ENCODE measurements at regions not wholly inside any gene's neighbourhood (a gene's known extent, or its start where the extent isn't known, plus 50 kb on each side); places are given as distances from the start of the nearest gene placed in this dataset.

GRCh38 chr9:135204177-135204576, 116.7 kb downstream of the OLFM1 start:
- H3K36me3 Mint-ChIP-seq = no peaks in the 10 kb centered on the region
- H3K9me3 Mint-ChIP-seq = no peaks in the 10 kb centered on the region
- POLR2A ChIA-PET = no interaction called here
- no peaks in the 10 kb centered on the region for H3K4me1 Mint-ChIP-seq
- DNase-seq (no peak), ATAC-seq (ENCODE audit: low read depth) (no peak)
- no peaks in the 10 kb centered on the region for H3K27me3 Mint-ChIP-seq
- no peak overlapping the region for H3K27ac Mint-ChIP-seq
- no peak overlapping the region for H3K4me3 Mint-ChIP-seq

DNA sequence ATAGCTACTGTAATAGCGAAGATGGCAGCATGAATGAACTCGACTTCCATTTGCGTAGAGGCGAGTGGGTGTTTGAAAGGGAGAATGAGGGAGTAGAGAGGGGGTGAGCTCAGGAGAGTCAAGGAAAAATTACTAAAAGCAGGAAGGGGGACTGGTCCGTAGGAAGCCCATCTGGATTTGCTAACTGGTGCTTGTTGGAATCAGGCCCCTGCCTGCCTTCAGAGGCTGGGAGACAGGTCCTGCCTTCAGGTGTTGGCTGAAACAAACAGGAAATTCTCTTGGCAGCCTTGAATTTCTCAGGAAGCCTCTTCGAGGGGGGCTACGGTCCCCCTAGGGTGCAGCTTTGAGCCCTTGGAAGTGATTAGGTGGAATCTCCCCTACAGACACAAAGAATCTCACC, 121.7 kb downstream of the OLFM1 start:
- no peak overlapping the region for H3K4me3 Mint-ChIP-seq
- H3K27me3 Mint-ChIP-seq = no peaks in the 10 kb centered on the region
- no peaks in the 10 kb centered on the region for H3K4me1 Mint-ChIP-seq
- ATAC-seq (ENCODE audit: low read depth) (no peak), DNase-seq (no peak)
- H3K9me3 Mint-ChIP-seq = no peaks in the 10 kb centered on the region
- no peaks in the 10 kb centered on the region for H3K36me3 Mint-ChIP-seq
- POLR2A ChIA-PET = no interaction called here
- no peak overlapping the region for H3K27ac Mint-ChIP-seq

- no peaks in the 10 kb centered on the region for H3K36me3 Mint-ChIP-seq
- POLR2A ChIA-PET = no interaction called here
- no peaks in the 10 kb centered on the region for H3K27me3 Mint-ChIP-seq
- no peak for DNase-seq
- no peak for ATAC-seq (ENCODE audit: low read depth)
- no peak overlapping the region for H3K27ac Mint-ChIP-seq
- H3K4me1 Mint-ChIP-seq = no peaks in the 10 kb centered on the region
- H3K9me3 Mint-ChIP-seq = no peaks in the 10 kb centered on the region
- no peak overlapping the region for H3K4me3 Mint-ChIP-seq
Observed at GRCh38 chr9:135209852-135210251, 122.4 kb downstream of the OLFM1 start.

DNA sequence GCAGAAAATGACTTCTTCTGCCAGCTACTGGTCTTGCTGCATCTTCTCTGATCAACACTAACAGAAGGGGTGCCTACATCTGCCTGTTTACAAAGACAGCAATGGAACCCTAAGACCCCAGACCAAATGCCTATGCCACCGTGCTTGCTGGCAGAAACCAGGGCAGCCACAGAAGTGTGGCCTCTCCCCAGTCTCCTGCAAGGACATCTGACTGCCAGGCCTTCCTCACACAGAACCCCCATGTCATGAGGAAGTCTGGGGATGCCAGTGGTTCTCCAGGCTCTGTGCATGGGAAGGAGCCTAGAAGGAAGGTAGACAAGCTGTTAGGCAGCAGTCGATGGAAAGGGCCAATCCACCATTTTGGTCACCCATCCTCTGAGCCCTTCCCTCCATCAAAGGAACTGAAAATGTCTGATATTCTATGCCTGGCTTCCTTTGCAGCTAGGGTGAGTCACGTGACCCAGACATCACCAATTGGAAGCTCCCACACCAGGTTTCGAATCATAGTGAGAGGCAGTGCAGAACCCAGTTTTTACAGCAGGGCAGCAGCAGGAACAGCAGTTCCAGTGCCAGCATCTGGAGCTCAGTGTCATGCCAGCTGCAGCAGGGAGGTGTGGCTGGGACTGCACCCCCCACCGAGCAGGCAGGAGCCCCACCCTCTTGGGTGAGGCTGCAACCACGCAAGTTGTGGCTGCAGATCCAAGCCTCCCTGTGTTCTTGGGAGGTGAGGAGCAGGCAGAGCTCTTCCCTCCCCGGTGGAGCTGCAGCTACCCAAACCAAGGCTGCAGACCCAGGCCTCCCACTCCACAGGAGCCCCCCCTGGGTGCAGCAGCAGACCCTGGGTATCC, 123.4 kb downstream of the OLFM1 start:
- Mint-ChIP-seq H3K4me3 (no peak overlapping the region), H3K4me1 (no peaks in the 10 kb centered on the region), H3K36me3 (no peaks in the 10 kb centered on the region), H3K27me3 (no peaks in the 10 kb centered on the region), H3K9me3 (no peaks in the 10 kb centered on the region), H3K27ac (no peak overlapping the region)
- DNase-seq = no peak
- ATAC-seq (ENCODE audit: low read depth) = no peak
- POLR2A ChIA-PET = no interaction called here

- POLR2A ChIA-PET = no interaction called here
- Mint-ChIP-seq H3K36me3 (no peaks in the 10 kb centered on the region), H3K4me1 (no peaks in the 10 kb centered on the region), H3K27me3 (peaks cover under 1% of the 10 kb centered on the region), H3K27ac (no peak overlapping the region), H3K9me3 (no peaks in the 10 kb centered on the region), H3K4me3 (no peak overlapping the region)
- DNase-seq (no peak), ATAC-seq (ENCODE audit: low read depth) (no peak)
Observed at GRCh38 chr9:135211524-135211890, 124.0 kb downstream of the OLFM1 start.

- Mint-ChIP-seq H3K4me1 (no peaks in the 10 kb centered on the region), H3K27ac (no peak overlapping the region), H3K4me3 (no peak overlapping the region), H3K36me3 (no peaks in the 10 kb centered on the region), H3K27me3 (peaks cover 6% of the 10 kb centered on the region), H3K9me3 (no peaks in the 10 kb centered on the region)
- no peak for DNase-seq
- POLR2A ChIA-PET = no interaction called here
- ATAC-seq (ENCODE audit: low read depth) = no peak
Observed at GRCh38 chr9:135212961-135213360, 125.5 kb downstream of the OLFM1 start.

- ATAC-seq (ENCODE audit: low read depth) (no peak), DNase-seq (no peak)
- Mint-ChIP-seq H3K36me3 (no peaks in the 10 kb centered on the region), H3K4me1 (no peaks in the 10 kb centered on the region), H3K4me3 (no peak overlapping the region), H3K27ac (no peak overlapping the region), H3K27me3 (peaks cover 7% of the 10 kb centered on the region), H3K9me3 (no peaks in the 10 kb centered on the region)
- POLR2A ChIA-PET = no interaction called here
Observed at GRCh38 chr9:135213566-135213965, 126.1 kb downstream of the OLFM1 start.

GRCh38 chr9:135214054-135214640, 126.7 kb downstream of the OLFM1 start:
- Mint-ChIP-seq H3K4me1 (no peaks in the 10 kb centered on the region), H3K4me3 (no peak overlapping the region), H3K9me3 (no peaks in the 10 kb centered on the region), H3K27me3 (peaks cover 7% of the 10 kb centered on the region), H3K36me3 (no peaks in the 10 kb centered on the region), H3K27ac (no peak overlapping the region)
- POLR2A ChIA-PET = no interaction called here
- no peak for DNase-seq
- ATAC-seq (ENCODE audit: low read depth) = no peak

DNA sequence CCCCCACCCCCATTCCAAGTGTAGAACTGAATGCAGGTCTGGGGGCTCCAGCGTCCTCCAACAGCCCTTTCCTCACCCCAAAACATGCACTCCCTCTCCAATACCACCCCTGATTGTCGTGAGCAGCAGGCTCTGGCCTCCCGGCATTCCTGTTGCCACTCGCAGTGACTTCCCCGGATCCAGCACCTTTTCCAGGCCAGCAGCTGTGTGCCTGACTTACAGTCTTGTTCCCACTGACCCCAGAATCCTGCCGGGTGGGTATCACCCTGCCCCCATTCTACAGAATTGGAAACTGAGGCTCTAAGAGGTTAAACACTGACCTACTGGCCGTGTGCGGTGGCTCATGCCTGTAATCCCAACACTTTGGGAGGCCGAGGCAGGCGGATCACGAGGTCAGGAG, 127.2 kb downstream of the OLFM1 start:
- POLR2A ChIA-PET = no interaction called here
- no peaks in the 10 kb centered on the region for H3K9me3 Mint-ChIP-seq
- DNase-seq (no peak), ATAC-seq (ENCODE audit: low read depth) (no peak)
- H3K36me3 Mint-ChIP-seq = no peaks in the 10 kb centered on the region
- H3K27ac Mint-ChIP-seq = no peak overlapping the region
- H3K4me3 Mint-ChIP-seq = no peak overlapping the region
- peaks cover 7% of the 10 kb centered on the region for H3K27me3 Mint-ChIP-seq
- H3K4me1 Mint-ChIP-seq = no peaks in the 10 kb centered on the region

DNA sequence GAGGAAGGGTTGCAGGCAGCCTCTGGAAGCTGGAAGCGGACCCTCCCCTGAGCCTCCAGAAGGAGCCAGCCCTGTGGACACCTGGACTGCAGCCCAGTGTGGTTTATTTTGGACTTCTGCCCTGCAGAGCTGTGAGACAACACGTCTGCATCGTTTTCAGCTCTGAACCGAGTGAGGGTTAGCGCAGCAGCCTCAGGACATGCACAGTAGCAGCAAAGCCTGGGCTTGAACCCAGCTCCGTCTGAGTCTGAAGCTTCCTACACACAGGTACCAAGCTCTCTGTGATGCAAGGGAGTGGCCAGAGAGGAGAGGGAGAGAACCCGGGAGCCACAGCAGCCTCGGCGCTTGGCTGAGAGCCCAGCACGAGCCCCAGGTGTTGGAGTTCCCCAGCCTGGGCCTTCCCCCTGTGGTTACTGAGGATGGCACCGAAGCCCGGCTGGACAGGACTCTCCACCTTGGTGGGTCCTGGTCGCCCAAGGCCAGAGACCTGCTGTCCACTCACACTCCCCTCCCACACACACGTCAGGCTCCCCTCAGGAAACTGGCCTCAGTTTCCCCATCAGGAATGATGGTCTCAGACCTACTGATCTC, 128.2 kb downstream of the OLFM1 start:
- no peaks in the 10 kb centered on the region for H3K4me1 Mint-ChIP-seq
- no peak overlapping the region for H3K4me3 Mint-ChIP-seq
- H3K27ac Mint-ChIP-seq = no peak overlapping the region
- H3K27me3 Mint-ChIP-seq = peaks cover 7% of the 10 kb centered on the region
- DNase-seq = no peak
- H3K9me3 Mint-ChIP-seq = no peaks in the 10 kb centered on the region
- no peaks in the 10 kb centered on the region for H3K36me3 Mint-ChIP-seq
- POLR2A ChIA-PET = no interaction called here
- no peak for ATAC-seq (ENCODE audit: low read depth)

- Mint-ChIP-seq H3K4me1 (no peaks in the 10 kb centered on the region), H3K27ac (no peak overlapping the region), H3K27me3 (peaks cover 7% of the 10 kb centered on the region), H3K9me3 (no peaks in the 10 kb centered on the region), H3K4me3 (no peak overlapping the region), H3K36me3 (no peaks in the 10 kb centered on the region)
- DNase-seq (no peak), ATAC-seq (ENCODE audit: low read depth) (no peak)
- POLR2A ChIA-PET = no interaction called here
Observed at GRCh38 chr9:135216236-135216635, 128.8 kb downstream of the OLFM1 start.

DNA sequence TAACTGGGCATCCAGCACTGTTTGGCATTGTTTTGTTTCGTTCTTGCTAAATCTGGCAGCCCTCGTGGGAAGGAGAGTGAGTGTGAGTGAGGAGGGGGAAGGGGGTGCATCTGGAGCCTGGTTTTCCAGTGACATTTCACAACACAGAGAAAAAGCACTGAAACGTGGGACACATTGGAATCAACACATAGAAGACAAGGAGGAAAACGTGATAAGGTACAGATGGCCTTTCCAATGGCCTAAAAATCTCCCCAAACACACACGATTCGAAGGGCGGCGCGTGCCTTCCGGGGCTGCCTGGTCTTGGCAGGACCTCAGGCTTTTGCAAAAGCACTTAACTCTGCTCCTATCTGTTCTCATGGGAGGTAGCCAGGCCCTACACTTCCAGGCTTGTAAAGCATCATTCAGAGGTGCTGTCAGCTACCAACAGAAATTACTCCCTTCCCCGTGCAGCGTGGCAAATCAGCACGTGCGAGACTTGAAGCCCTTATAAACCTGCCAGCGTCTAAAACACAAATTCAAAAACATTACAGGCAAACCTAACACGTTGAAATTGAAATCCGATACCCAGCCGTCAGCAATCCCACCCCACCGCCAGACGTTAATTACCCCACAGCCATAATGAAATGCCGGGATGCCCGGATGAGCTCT, 129.4 kb downstream of the OLFM1 start:
- H3K27ac Mint-ChIP-seq = no peak overlapping the region
- H3K4me1 Mint-ChIP-seq = no peaks in the 10 kb centered on the region
- no peaks in the 10 kb centered on the region for H3K9me3 Mint-ChIP-seq
- no peak for ATAC-seq (ENCODE audit: low read depth)
- POLR2A ChIA-PET = no interaction called here
- H3K27me3 Mint-ChIP-seq = peaks cover 7% of the 10 kb centered on the region
- H3K4me3 Mint-ChIP-seq = no peak overlapping the region
- no peak for DNase-seq
- H3K36me3 Mint-ChIP-seq = no peaks in the 10 kb centered on the region

GRCh38 chr9:135217836-135218235, 130.4 kb downstream of the OLFM1 start:
- Mint-ChIP-seq H3K36me3 (no peaks in the 10 kb centered on the region), H3K27me3 (peaks cover 7% of the 10 kb centered on the region), H3K4me3 (no peak overlapping the region), H3K9me3 (no peaks in the 10 kb centered on the region), H3K27ac (no peak overlapping the region), H3K4me1 (no peaks in the 10 kb centered on the region)
- DNase-seq (no peak), ATAC-seq (ENCODE audit: low read depth) (no peak)
- POLR2A ChIA-PET = no interaction called here
